ENCODE measurements at regions not wholly inside any gene's neighbourhood (a gene's known extent, or its start where the extent isn't known, plus 50 kb on each side); places are given as distances from the start of the nearest gene placed in this dataset.

DNA sequence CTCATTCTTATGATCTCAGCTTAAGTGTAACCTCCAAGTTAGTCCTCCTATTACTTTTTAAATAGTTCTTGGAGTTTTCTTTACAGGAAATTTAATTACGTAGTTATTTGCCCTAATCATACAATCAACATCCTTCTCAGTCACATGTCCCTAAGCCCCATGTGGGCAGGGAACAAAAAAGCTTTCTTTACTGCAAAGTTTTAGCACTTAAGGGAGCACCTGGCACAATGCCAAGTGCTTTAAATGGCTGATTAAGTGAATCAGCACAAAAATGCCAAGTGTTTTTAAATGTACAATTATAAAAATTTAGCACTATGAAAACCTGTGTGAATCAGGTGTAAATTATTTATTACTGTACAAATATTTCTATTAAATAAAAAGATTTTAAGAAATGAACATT is 445.3 kb downstream of the C3orf38 start:
- Histone ChIP-seq H3K4me2 (ENCODE audit: low read depth, low read length) (no peak overlapping the region), H3K9me1 (ENCODE audit: insufficient read depth, low read length) (no peaks in the 10 kb centered on the region), H3K27me3 (ENCODE audit: control insufficient read depth, insufficient read depth, low read length) (no peaks in the 10 kb centered on the region), H3K4me3 (ENCODE audit: insufficient read depth, low read depth, low read length) (no peak overlapping the region), H3K4me1 (ENCODE audit: control insufficient read depth, insufficient read depth, low read length) (no peaks in the 10 kb centered on the region), H4K8ac (ENCODE audit: low read depth in 2 of 2, low read length in 2 of 2) (no peak overlapping the region), H2AFZ (replicated peaks; ENCODE audit: low read length, poor library complexity) (no peak overlapping the region), H3K79me1 (ENCODE audit: low read depth in 1 of 2, low read length in 2 of 2) (no peaks in the 10 kb centered on the region), H2BK15ac (ENCODE audit: low read depth, low read length) (no peak overlapping the region), H3K56ac (ENCODE audit: extremely low read depth, insufficient read depth, low read length) (no peak overlapping the region), H2BK5ac (ENCODE audit: low read depth, low read length, poor library complexity, severe bottlenecking) (no peak overlapping the region), H4K91ac (ENCODE audit: insufficient read depth, low read depth, low read length) (no peak overlapping the region), H3K9ac (ENCODE audit: low read depth, low read length) (no peak overlapping the region), H2BK20ac (ENCODE audit: low read depth, low read length) (no peak overlapping the region), H3K9me3 (ENCODE audit: control insufficient read depth, insufficient read depth, low read length) (no peaks in the 10 kb centered on the region), H2BK120ac (ENCODE audit: low read depth, low read length) (no peak overlapping the region), H4K5ac (ENCODE audit: low read depth, low read length) (no peak overlapping the region), H3K4ac (ENCODE audit: low read depth, low read length) (no peak overlapping the region), H3K23ac (ENCODE audit: low read depth, low read length) (no peak overlapping the region), H2AK5ac (ENCODE audit: low read depth, low read length) (no peak overlapping the region), H3K36me3 (ENCODE audit: control insufficient read depth, insufficient read depth, low read length) (no peaks in the 10 kb centered on the region), H4K20me1 (ENCODE audit: insufficient read depth, low read length) (no peaks in the 10 kb centered on the region), H3K18ac (ENCODE audit: low read depth, low read length) (no peak overlapping the region), H3K14ac (replicated peaks; ENCODE audit: low read depth, low read length) (no peak overlapping the region), H3K27ac (ENCODE audit: insufficient read depth, low read length) (no peak overlapping the region), H2AK9ac (replicated peaks; ENCODE audit: low read depth, low read length, poor library complexity) (no peak overlapping the region)
- TF ChIP-seq CEBPB (IDR thresholded peaks at IDR 0.05; ENCODE audit: low read depth, low read length) (no peak), FOS (IDR thresholded peaks at IDR 0.05; ENCODE audit: low read depth, low read length) (no peak), CHD1 (IDR thresholded peaks at IDR 0.05; ENCODE audit: low read depth, low read length) (no peak), MAZ (IDR thresholded peaks at IDR 0.05; ENCODE audit: borderline replicate concordance, low read depth, low read length) (no peak), NFE2L2 (IDR thresholded peaks at IDR 0.05; ENCODE audit: low read depth, low read length) (no peak), POLR2A (IDR thresholded peaks at IDR 0.05; ENCODE audit: low read depth, low read length) (no peak), MAFK (IDR thresholded peaks at IDR 0.05; ENCODE audit: low read depth, low read length) (no peak), RAD21 (IDR thresholded peaks at IDR 0.05; ENCODE audit: low read length) (no peak), RCOR1 (IDR thresholded peaks at IDR 0.05; ENCODE audit: insufficient replicate concordance, low read length) (no peak), SMC3 (IDR thresholded peaks at IDR 0.05; ENCODE audit: low read depth, low read length) (no peak), MXI1 (IDR thresholded peaks at IDR 0.05; ENCODE audit: borderline replicate concordance, low read depth, low read length) (no peak), RFX5 (IDR thresholded peaks at IDR 0.05; ENCODE audit: low read depth, low read length) (no peak)
- TF ChIP-seq, protein P1, sequence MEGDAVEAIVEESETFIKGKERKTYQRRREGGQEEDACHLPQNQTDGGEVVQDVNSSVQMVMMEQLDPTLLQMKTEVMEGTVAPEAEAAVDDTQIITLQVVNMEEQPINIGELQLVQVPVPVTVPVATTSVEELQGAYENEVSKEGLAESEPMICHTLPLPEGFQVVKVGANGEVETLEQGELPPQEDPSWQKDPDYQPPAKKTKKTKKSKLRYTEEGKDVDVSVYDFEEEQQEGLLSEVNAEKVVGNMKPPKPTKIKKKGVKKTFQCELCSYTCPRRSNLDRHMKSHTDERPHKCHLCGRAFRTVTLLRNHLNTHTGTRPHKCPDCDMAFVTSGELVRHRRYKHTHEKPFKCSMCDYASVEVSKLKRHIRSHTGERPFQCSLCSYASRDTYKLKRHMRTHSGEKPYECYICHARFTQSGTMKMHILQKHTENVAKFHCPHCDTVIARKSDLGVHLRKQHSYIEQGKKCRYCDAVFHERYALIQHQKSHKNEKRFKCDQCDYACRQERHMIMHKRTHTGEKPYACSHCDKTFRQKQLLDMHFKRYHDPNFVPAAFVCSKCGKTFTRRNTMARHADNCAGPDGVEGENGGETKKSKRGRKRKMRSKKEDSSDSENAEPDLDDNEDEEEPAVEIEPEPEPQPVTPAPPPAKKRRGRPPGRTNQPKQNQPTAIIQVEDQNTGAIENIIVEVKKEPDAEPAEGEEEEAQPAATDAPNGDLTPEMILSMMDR (conservative IDR thresholded peaks at IDR 0.05; ENCODE audit: low read depth, low read length): no peak
- POLR2A ChIA-PET (ENCODE audit: unreplicated experiment): no interaction called here
- in situ Hi-C loops (cut with MboI; ENCODE audit: low sequenced_read_pairs): no loop called here
- no TSS peak for BruUV-seq (replicated peaks)
- dilution Hi-C loops (cut with HindIII; ENCODE audit: low sequenced_read_pairs, unreplicated experiment): no loop called here
- WGBS, 2 experiments (ENCODE audit: extremely low coverage in 2 of 2, insufficient read length in 1 of 2): no CpG with 5 or more reads among the region's 1 CpG
- DNase-seq (no peak), ATAC-seq (ENCODE audit: low read depth) (no peak)
- CTCF ChIA-PET: no interaction called here
- intact Hi-C loops (cut with micrococcal nuclease): no loop called here

Data from IMR-90 (cell line).